ENCODE measurements at regions not wholly inside any gene's neighbourhood (a gene's known extent, or its start where the extent isn't known, plus 50 kb on each side); places are given as distances from the start of the nearest gene placed in this dataset.
"Not testable (repeated sequence)": the region's sequence is repeated elsewhere in the genome, so short reads cannot be mapped to it uniquely, and the experiment has no call there.

DNA sequence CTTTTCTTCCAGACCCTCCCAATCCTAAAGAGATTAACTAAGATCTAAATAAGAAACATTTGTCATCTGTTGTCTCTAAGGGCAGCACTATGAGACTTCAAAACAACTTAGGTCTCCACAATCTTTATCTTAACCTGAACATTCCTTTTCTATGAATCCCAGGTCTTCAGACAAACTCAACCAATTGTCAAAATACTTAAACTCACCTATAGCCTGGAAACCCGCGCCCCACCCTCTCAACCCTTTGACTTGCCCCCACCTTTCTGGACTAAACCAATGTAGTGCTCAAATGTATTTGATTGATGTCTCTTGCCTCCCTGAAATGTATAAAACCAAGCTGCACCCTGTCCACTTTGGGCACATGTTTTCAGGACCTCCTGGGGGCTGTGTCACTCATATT, 76.5 kb upstream of the DMRT1 start:
- TF ChIP-seq, protein P1, sequence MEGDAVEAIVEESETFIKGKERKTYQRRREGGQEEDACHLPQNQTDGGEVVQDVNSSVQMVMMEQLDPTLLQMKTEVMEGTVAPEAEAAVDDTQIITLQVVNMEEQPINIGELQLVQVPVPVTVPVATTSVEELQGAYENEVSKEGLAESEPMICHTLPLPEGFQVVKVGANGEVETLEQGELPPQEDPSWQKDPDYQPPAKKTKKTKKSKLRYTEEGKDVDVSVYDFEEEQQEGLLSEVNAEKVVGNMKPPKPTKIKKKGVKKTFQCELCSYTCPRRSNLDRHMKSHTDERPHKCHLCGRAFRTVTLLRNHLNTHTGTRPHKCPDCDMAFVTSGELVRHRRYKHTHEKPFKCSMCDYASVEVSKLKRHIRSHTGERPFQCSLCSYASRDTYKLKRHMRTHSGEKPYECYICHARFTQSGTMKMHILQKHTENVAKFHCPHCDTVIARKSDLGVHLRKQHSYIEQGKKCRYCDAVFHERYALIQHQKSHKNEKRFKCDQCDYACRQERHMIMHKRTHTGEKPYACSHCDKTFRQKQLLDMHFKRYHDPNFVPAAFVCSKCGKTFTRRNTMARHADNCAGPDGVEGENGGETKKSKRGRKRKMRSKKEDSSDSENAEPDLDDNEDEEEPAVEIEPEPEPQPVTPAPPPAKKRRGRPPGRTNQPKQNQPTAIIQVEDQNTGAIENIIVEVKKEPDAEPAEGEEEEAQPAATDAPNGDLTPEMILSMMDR (IDR thresholded peaks at IDR 0.05; ENCODE audit: insufficient read depth, low read length, poor library complexity, severe bottlenecking), result no peak
- Histone ChIP-seq H3K4me3 (replicated peaks; ENCODE audit: low read depth, low read length) (no peak overlapping the region), H3K27me3 (replicated peaks; ENCODE audit: control insufficient read depth, insufficient read depth, low read length) (no peaks in the 10 kb centered on the region; the same call in none of the 2 replicates), H3K36me3 (ENCODE audit: control insufficient read depth, insufficient read depth, low read length) (no peaks in the 10 kb centered on the region)
- no peak for DNase-seq (ENCODE audit: extremely low read depth, insufficient read length)

DNA sequence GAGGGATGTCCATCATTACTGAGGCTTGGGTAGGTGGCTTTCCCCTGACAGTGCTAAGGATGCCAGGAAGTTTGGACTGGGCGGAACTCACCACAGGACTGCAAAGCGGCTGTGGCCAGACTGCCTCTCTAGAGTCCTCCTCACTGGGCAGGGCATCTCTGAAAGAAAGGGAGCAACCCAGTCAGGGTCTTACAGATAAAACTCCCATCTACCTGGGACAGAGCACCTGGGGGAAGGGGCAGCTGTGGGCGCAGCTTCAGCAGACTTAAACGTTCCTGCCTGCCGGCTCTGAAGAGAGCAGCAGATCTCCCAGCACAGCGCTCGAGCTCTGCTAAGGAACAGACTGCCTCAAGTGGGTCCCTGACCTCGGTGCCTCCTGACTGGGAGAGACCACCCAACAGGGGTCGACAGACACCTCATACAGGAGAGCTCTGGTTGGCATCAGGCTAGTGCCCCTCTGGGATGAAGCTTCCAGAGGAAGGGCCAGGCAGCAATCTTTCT, 74.4 kb upstream of the DMRT1 start:
- H3K36me3 ChIP-seq (ENCODE audit: control insufficient read depth, insufficient read depth, low read length); DNase-seq (ENCODE audit: extremely low read depth, insufficient read length); H3K27me3 ChIP-seq (replicated peaks; ENCODE audit: control insufficient read depth, insufficient read depth, low read length); H3K4me3 ChIP-seq (replicated peaks; ENCODE audit: low read depth, low read length): not testable (repeated sequence)

DNA sequence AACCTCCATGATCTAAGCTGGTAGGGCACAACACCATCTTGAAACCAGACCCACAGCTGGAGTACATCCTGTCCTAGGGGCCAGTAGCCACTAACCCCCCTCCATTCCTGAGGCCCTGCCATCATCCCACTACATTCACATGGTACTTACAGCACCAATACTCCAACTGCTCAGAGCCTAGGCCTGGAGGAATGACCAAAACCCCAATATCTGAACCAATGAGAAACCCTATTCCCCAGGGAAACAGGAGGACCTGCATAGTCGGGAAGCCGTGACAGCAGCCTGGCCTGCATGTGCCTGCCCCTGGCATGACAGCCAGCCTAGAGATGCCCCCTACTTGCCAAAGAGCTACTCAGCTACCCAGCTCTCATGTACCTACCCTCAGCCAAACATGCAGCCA, 65.4 kb upstream of the DMRT1 start:
- Histone ChIP-seq H3K36me3 (ENCODE audit: control insufficient read depth, insufficient read depth, low read length) (no peaks in the 10 kb centered on the region), H3K4me3 (replicated peaks; ENCODE audit: low read depth, low read length) (no peak overlapping the region), H3K27me3 (replicated peaks; ENCODE audit: control insufficient read depth, insufficient read depth, low read length) (no peaks in the 10 kb centered on the region; the same call in 1 of the 2 replicates)
- no peak for DNase-seq (ENCODE audit: extremely low read depth, insufficient read length)
- TF ChIP-seq, protein P1 (IDR thresholded peaks at IDR 0.05; ENCODE audit: insufficient read depth, low read length, poor library complexity, severe bottlenecking), result no peak

DNA sequence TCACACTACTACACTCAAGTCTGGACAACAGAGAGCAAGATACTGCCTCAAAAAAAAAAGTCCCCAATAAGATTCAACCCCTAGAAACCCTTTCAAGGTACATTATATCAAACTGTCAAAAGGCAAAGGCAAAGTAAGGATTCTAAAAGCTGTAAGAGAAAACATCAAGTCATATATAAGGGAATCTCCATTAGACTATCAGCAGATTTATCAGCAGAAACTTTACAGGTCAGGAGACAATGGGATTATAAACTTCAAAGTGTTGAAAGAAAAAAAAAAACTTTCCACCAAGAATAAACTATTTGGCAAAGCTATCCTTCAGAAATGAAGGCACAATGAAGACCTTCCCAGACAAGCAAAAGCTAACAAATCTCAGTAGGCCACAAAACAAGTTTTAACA, 63.5 kb upstream of the DMRT1 start:
- no peaks in the 10 kb centered on the region for H3K36me3 ChIP-seq (ENCODE audit: control insufficient read depth, insufficient read depth, low read length)
- no peak for DNase-seq (ENCODE audit: extremely low read depth, insufficient read length)
- TF ChIP-seq, protein P1 (IDR thresholded peaks at IDR 0.05; ENCODE audit: insufficient read depth, low read length, poor library complexity, severe bottlenecking), result no peak
- H3K4me3 ChIP-seq (replicated peaks; ENCODE audit: low read depth, low read length), result no peak overlapping the region
- H3K27me3 ChIP-seq (replicated peaks; ENCODE audit: control insufficient read depth, insufficient read depth, low read length), result no peaks in the 10 kb centered on the region; the same call in 1 of the 2 replicates

DNA sequence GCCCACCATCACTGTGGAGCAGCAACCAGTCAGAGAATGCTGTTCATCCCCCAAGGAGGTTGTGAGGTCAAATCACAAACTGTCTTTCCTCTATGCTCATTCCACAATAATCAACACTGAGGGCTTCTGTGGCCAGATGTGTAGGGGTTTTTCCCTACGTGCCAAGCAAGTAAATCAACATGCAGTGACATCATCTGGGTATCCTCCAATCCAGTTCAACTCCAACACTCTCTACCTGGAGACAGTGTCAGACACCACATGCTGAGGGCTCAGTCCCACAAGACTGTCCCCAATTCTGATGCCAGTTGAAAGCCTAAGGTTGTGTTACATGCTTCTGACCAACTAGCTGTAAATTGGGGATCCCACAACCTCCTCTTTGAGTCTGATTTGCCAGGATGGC, 57.3 kb upstream of the DMRT1 start:
- Histone ChIP-seq H3K4me3 (replicated peaks; ENCODE audit: low read depth, low read length) (no peak overlapping the region), H3K36me3 (ENCODE audit: control insufficient read depth, insufficient read depth, low read length) (no peaks in the 10 kb centered on the region), H3K27me3 (replicated peaks; ENCODE audit: control insufficient read depth, insufficient read depth, low read length) (no peaks in the 10 kb centered on the region)
- TF ChIP-seq, protein P1 (IDR thresholded peaks at IDR 0.05; ENCODE audit: insufficient read depth, low read length, poor library complexity, severe bottlenecking), result no peak
- DNase-seq (ENCODE audit: extremely low read depth, insufficient read length), result no peak

DNA sequence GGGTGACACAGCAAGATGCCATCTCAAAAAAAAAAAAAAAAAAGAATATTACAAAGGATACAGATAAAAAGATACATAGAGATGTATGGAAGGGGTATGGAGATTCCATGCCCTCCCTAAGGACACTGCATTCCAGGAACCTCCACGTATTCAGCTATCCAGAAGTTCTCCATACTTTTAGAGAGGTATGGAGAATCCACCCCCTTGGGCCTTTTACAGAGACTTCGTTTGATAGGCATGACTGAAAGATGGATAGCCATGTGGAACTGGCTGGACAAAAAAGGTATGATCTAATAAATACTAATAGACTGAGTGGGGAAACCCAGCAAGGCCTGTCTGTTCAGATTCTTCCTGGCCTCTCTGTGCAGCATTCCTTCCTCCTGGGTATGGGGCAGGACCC, 56.6 kb upstream of the DMRT1 start:
- Histone ChIP-seq H3K27me3 (replicated peaks; ENCODE audit: control insufficient read depth, insufficient read depth, low read length) (no peaks in the 10 kb centered on the region), H3K4me3 (replicated peaks; ENCODE audit: low read depth, low read length) (no peak overlapping the region), H3K36me3 (ENCODE audit: control insufficient read depth, insufficient read depth, low read length) (no peaks in the 10 kb centered on the region)
- no peak for DNase-seq (ENCODE audit: extremely low read depth, insufficient read length)
- TF ChIP-seq, protein P1 (IDR thresholded peaks at IDR 0.05; ENCODE audit: insufficient read depth, low read length, poor library complexity, severe bottlenecking), result no peak
